ENCODE measurements at regions not wholly inside any gene's neighbourhood (a gene's known extent, or its start where the extent isn't known, plus 50 kb on each side); places are given as distances from the start of the nearest gene placed in this dataset.

DNA sequence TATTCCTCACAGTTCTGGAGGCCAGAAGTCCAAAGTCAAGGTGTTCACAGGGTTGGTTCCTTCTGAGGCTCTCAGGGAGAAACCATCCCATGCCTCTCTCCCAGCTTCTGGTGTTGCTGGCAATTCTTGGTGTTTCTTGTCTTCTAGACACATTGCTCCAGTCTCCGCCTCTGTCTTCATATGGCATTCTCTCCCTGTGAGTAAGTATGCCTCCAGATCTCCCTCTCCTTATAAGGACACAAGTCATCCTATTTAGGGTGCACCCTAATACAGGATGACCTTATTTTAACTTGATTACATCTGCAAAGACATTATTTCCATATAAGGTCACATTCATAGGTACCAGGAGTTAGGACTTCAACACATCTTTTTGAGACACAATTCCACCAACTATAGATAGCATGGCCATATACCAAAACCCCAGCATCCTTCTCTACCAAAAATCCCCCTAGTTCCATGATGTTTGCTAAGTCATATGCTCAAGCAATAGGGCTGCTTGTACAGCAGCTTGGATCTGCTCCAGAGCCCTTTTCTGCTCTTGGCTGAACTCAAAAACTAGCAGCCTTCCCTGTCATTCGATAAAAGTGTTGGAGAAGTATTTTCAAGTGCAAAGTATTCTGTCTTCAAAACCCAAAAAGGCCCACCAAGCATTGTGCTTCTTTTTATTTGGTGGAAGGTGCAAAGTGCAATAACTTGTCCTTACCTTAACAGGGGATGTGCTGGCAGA is 79.2 kb upstream of the CMKLR1 start:
- no peak for TF ChIP-seq CTCF (IDR thresholded peaks at IDR 0.05)
- no peak for TF ChIP-seq POLR2A (IDR thresholded peaks at IDR 0.05)

Measured in lower leg skin (tissue), 3 donors.